Glomerular endothelial cell (primary cell): ENCODE measurements at regions not wholly inside any gene's neighbourhood (a gene's known extent, or its start where the extent isn't known, plus 50 kb on each side); places are given as distances from the start of the nearest gene placed in this dataset.
"Not testable (repeated sequence)": the region's sequence is repeated elsewhere in the genome, so short reads cannot be mapped to it uniquely, and the experiment has no call there.

Experiments used
- DNase-seq: peaks from one replicate; pipeline ENCODE4 v3.0.0-alpha.2; 2011; ENCODE audit warnings: low read depth, low spot score; ENCODE audit errors: extremely low read depth

- no peak for DNase-seq
Observed at GRCh38 chrX:140172401-140172800, 207.1 kb upstream of the CXorf66 start.

- no peak for DNase-seq
Observed at GRCh38 chrX:140167551-140167950, 202.2 kb upstream of the CXorf66 start.

DNA sequence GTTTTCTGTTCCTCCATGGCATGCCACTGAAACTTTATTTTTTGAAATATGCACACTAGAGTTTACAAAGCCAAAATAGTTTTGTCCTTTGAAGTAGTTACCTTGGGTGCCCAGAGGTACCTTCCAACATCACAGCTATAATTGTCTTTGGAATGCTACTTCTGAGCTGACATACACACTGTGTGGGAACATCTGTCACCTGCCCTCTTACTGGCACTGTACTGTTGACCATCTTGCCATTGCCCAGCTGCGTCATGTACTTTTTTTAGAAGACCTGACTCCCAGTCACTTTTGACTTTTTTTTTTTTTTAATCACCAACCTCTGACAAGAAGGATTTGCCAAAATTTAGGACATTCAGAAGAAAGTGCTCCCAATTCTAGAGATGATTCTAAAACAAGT is 200.5 kb upstream of the CXorf66 start:
- no peak for DNase-seq

- DNase-seq: no peak
Observed at GRCh38 chrX:140164391-140164790, 199.1 kb upstream of the CXorf66 start.

DNA sequence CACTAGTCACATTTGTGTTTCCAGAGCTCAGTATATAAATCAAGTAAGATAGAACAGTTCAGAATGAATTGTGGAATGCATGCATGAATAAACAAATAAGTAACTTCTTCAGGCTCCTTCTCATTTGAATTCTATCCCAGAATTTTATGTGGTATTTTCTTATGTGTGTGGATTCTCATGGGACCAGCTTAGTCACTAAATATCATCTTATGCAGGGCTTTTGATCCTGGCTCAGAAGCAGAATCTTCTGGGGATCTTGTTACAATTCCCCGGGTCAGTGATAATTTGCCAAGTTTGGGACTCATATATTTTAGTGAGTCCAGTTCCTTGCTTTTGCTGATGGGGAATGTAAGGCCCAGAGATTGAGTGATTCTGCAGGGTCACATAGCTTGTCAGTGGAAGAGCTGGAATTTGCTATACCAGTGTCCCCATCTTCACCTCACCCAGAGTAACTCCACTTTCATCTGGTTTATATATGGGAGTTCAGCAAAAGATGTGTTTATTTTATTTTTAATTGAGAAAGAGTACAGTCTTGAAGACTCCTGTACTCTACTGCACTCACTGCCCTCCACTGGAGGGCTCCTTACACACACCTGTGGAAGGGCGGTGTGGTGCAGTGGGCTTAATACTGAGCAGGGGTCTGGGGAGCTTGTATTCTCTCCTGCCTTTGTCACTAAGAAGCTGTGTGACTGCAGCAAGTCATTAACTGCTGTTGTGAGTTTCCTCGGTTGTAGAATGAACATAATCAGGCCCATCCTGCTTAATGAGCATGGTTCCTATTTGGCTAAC is 198.2 kb upstream of the CXorf66 start:
- no peak for DNase-seq

- DNase-seq: no peak
Observed at GRCh38 chrX:140157611-140158010, 192.3 kb upstream of the CXorf66 start.

DNA sequence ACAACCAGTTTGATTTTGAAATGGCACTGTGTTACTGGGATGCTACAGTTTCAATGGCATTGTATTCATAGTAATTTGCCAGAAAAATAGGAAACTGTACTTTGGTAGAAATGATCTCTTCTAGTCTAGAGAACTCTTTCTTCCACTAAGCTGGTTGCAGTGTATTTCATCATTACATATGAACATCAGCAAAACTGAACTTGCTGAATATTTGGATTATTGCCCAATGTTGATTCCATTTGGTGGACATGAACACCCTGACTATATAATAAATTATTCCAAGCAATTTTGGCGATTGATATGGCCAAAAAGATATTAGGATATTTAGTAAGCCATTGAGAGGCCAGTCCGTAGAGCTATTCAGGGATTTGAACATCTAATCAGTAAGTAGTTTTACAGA is 191.8 kb upstream of the CXorf66 start:
- DNase-seq: no peak

DNA sequence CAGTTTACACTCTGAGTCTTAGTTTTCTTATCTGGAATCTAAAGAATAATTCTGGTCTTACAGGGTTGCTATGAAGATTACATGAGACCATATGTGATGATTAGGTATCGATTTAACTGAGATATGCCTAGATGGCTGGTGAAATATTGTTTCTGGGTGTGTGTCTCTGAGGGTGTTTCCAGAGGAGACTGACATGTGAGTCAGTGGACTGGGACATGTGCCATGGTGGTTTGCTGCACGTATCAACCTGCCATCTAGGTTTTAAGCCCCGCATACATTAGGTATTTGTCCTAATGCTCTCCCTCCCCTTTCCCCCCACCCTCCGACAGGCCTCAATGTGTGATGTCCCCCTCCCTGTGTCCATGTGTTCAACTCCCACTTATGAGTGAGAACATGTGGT is 186.0 kb upstream of the CXorf66 start:
- DNase-seq: no peak

- no peak for DNase-seq
Observed at GRCh38 chrX:140149761-140150160, 184.4 kb upstream of the CXorf66 start.

DNA sequence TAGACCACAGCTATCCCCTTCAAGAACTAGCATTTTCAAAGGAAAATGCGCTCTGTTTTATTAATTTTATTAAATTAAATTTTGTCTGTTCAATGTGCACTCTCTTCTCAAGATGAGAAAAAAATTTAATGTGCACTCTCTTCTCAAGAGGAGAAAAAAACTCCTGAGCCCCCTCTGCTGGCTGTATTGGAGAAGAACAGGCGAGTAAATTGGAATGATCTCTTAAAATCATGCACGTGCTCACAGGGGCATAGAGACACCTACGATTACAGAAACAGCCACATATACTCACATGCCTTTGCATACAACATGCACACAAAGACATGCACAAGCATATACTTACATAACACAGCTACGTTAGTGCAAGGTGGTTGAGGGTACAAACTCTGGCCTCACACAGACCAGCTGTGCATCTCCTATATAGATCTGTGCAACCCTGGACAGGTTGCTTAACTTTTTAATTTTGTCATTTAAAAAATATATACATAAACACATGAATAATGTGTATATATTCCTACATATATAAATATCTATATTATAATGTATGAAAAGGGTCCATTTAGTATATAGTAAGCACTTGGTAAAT is 176.2 kb upstream of the CXorf66 start:
- peak; percentile 2 for DNase-seq

- not testable (repeated sequence) for DNase-seq
Observed at GRCh38 chrX:140138492-140138891, 173.2 kb upstream of the CXorf66 start.

DNA sequence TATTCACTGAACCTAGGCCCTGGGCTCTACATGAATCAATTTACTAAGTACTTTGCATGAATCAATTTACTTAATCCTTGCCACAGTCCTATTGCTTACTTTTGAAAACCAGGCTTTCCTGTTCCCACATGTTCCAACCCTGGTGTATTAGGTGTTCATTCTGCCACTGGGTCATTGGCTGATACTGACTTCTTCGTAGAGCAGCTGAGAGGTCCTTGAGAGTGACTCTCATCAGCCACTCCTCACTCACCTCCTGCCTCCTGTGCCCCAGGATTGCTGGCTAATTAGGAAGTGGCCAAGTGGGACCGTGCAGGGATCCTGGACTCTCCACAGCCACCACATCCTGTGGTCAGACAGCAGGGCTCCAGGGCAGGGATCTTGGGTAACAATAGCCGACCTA is 172.7 kb upstream of the CXorf66 start:
- not testable (repeated sequence) for DNase-seq

- DNase-seq: no peak
Observed at GRCh38 chrX:140132937-140133336, 167.6 kb upstream of the CXorf66 start.

DNA sequence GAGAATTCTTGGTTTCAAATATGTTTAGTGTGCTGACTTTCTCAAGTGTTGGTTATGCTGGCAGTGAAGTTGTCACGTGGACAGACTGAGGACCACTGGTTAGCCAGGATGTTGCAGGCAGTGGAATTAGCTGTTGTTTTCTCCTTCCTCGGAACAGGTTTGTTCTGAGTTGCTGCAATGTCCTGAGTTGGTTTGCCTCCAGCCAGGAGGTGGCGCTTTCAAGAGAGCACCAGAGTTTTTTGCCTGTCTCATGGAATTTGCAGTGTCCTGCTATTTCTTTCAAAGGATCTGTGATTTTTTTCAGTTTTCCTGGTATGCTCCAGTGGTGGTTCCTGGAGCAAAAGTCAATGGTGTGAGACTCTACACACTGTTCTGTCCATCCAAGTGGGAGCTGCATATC is 158.1 kb upstream of the CXorf66 start:
- no peak for DNase-seq

- DNase-seq: not testable (repeated sequence)
Observed at GRCh38 chrX:140114059-140114458, 148.7 kb upstream of the CXorf66 start.

DNA sequence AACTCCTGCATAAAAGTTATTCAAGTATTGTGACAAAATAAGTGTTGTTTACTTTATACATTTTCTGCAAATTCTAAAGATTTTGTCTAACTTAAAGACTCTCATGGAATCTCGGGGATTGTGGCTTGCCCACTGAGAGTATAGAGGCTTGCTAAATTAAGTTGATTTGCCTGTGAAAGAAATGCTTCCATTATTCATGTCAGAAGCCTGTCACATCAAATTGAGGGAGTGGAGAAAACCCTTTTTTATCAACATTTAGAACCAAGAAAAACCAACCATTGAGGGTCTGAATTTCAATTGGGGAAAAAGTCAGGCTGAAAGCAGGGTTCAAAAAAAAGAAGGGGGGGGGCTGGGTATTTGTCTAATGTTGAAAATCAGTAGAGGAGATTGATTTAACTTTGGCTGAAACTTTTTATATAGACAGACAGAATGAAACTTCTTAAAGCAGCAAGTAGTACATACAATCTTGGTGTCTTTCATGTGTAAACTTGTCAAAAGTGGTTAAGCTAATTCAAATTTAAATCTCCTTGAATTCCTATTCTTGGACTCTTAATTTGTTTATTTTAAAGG is 144.8 kb upstream of the CXorf66 start:
- no peak for DNase-seq

DNA sequence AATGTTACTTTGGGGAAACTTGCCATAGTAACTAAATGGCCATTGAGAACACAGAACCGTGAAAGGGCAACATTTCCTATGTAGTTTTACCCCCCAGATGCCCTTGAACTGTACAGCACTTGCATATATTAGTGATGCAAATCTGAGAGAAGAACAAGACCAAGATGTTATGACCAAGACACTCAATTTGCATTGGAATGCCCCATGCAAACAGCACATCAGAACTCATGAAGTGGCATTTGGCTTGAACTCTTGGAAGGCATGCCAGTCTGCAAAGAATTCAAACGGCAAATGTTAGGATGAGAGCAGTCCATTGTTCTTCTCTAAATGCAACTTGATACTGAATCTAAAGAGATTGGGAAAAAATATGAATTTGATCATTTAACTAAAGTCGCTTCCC is 139.4 kb upstream of the CXorf66 start:
- DNase-seq: no peak

DNA sequence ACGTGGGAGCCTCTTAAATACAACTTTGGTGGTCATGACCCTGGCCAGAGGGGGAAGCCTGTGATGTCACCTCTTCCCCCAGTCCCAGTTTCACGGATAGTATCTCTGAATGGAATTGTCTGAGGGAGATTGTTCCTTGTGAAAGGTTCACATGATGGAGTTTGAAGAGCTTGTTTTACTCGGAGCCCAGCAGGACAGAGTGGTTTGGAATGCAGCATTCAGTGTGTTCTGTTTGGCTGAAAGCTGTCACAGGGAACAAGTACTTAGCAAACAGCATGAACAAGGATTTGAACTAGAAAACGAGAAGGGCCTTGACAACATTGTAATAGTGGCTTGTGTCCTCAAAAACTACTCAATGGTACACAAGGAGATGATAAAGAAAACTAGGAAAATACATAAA is 133.9 kb upstream of the CXorf66 start:
- no peak for DNase-seq

DNA sequence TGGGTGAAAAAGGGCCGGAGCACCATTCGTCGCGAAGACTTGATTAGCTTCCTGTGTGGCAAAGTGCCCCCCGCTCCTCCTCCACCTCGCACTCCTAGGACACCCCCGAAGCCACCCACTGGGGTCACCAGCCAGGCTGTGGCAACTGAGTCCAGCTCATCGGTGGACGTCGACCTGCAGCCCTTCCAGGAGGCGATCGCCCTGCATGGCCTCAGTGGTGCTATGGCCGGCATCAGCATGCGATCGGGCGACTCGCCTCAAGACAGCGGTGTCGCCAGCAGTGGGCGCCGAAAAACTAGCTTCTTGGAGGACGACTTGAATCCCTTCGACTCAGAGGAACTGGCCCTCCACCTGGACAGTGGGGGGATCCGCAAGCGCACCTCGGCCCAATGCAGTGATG is 126.8 kb upstream of the CXorf66 start:
- DNase-seq: no peak

DNA sequence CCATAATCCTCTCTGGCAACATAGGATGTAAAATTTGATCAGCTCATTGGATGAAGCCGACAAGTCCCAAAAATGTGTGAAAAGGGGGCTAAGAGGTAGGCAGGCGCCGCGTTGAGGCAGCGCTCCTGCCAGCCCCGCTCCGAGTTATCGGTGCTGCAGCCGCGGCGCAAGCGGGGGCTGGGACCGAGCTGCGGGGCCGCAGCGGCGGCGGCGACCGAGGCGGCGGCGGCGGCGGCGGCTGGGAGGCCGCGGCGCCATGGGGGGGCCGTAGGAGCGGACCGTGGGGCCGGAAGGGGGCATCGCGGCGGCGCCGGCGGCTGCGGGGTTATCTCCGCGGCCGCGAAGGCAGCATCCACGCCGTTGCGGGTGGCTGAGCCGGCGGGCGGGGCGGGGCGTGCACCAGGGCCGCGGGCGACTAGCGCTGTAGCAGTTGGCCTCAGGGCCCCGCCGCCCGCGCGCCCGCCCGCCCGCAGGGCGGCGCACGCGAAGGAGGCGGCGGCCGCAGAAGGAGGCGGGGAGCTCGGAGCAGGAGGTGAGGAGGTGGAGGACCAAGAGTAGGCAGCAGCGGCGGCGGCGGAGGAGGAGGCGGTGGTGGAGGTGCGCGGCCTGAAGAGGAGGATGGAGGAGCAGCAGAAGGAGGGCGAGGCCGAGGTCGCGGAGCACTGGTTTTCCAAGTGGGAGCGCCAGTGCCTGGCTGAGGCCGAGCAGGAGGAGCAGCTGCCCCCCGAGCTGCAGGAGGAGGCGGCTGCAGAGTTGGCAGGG is 126.0 kb upstream of the CXorf66 start:
- no peak for DNase-seq

- DNase-seq: no peak
Observed at GRCh38 chrX:140090800-140091124, 125.4 kb upstream of the CXorf66 start.

GRCh38 chrX:140088438-140088837 is 123.1 kb upstream of the CXorf66 start:
- no peak for DNase-seq
